Liver (tissue), 8 donors: ENCODE measurements at regions not wholly inside any gene's neighbourhood (a gene's known extent, or its start where the extent isn't known, plus 50 kb on each side); places are given as distances from the start of the nearest gene placed in this dataset.

Source experiments
- DNase-seq: peaks from one replicate; pipeline ENCODE4 v3.0.0-alpha.2; 2017; ENCODE audit warnings: low spot score
- H3K27ac ChIP-seq, 2 donors: one replicate each; pipeline ENCODE4 v1.7.0; 2013; ENCODE audit warnings: inconsistent platforms in 2 of 2, low read length in 2 of 2, control low read depth in 1 of 2, low read depth in 1 of 2, mild to moderate bottlenecking in 1 of 2
- H3K27me3 ChIP-seq, 4 donors: one replicate each; pipeline versions ENCODE4 v1.6.1 to v1.7.0; 2013; ENCODE audit warnings: low read length in 3 of 4, inconsistent platforms in 1 of 4, mild to moderate bottlenecking in 1 of 4, moderate library complexity in 1 of 4; ENCODE audit not compliant: control insufficient read depth in 4 of 4, insufficient read depth in 4 of 4
- H3K36me3 ChIP-seq, 4 donors: one replicate each; pipeline versions ENCODE4 v1.6.1 to v1.7.0; 2013; ENCODE audit warnings: low read length in 3 of 4, mild to moderate bottlenecking in 3 of 4, low read depth in 1 of 4, moderate library complexity in 1 of 4; ENCODE audit not compliant: control insufficient read depth in 4 of 4, insufficient read depth in 3 of 4
- H3K4me1 ChIP-seq, 4 donors: one replicate each; pipeline versions ENCODE4 v1.6.1 to v1.7.0; 2013; ENCODE audit warnings: low read length in 3 of 4, mild to moderate bottlenecking in 3 of 4, moderate library complexity in 1 of 4; ENCODE audit not compliant: control insufficient read depth in 4 of 4, insufficient read depth in 4 of 4
- H3K4me3 ChIP-seq, 3 donors: one replicate each; pipeline versions ENCODE4 v1.6.1 to v1.7.0; 2013; ENCODE audit warnings: low read length in 3 of 3, control low read depth in 1 of 3, low read depth in 1 of 3, mild to moderate bottlenecking in 1 of 3
- H3K9ac ChIP-seq, 2 donors: one replicate each; pipeline ENCODE4 v1.7.0; 2013; ENCODE audit warnings: low read length in 2 of 2, mild to moderate bottlenecking in 2 of 2, moderate library complexity in 2 of 2, control low read depth in 1 of 2, low read depth in 1 of 2
- H3K9me3 ChIP-seq, 4 donors: one replicate each; pipeline versions ENCODE4 v1.6.1 to v1.7.0; 2013; ENCODE audit warnings: low read length in 3 of 4; ENCODE audit not compliant: control insufficient read depth in 4 of 4
- EGR1 ChIP-seq, 2 donors: IDR thresholded peaks; 2 replicates each; pipeline ENCODE4 v1.6.1; 2016 to 2018; ENCODE audit warnings: antibody characterized with exemption in 2 of 2, low read depth in 2 of 2
- FOXA2 ChIP-seq: IDR thresholded peaks from 2 replicates; pipeline ENCODE4 v1.6.1; 2016; ENCODE audit warnings: antibody characterized with exemption
- GABPA ChIP-seq, 2 donors: IDR thresholded peaks in 1 of 2; conservative IDR thresholded peaks in 1 of 2; 2 replicates each; pipeline ENCODE4 v1.6.1; 2016; ENCODE audit warnings: antibody characterized with exemption in 2 of 2, mild to moderate bottlenecking in 1 of 2, moderate library complexity in 1 of 2
- HNF4A ChIP-seq, 2 donors: conservative IDR thresholded peaks; 2 replicates each; pipeline ENCODE4 v1.6.1; 2016; ENCODE audit warnings: antibody characterized with exemption in 2 of 2, mild to moderate bottlenecking in 2 of 2
- HNF4G ChIP-seq: IDR thresholded peaks from 2 replicates; pipeline ENCODE4 v1.6.1; 2016; ENCODE audit warnings: antibody characterized with exemption
- JUND ChIP-seq, 2 donors: IDR thresholded peaks; 2 replicates each; pipeline ENCODE4 v1.6.1; 2016; ENCODE audit warnings: antibody characterized with exemption in 2 of 2
- RAD21 ChIP-seq, 2 donors: IDR thresholded peaks; 2 replicates each; pipeline ENCODE4 v1.6.1; 2016; ENCODE audit warnings: antibody characterized with exemption in 2 of 2, mild to moderate bottlenecking in 2 of 2
- RXRA ChIP-seq, 2 donors: IDR thresholded peaks; 2 replicates each; pipeline ENCODE4 v1.6.1; 2017 to 2018; ENCODE audit warnings: antibody characterized with exemption in 2 of 2, mild to moderate bottlenecking in 1 of 2
- SP1 ChIP-seq: IDR thresholded peaks from 2 replicates; pipeline ENCODE4 v1.6.1; 2018; ENCODE audit warnings: antibody characterized with exemption, mild to moderate bottlenecking
- TAF1 ChIP-seq: conservative IDR thresholded peaks from 2 replicates; pipeline ENCODE4 v1.6.1; 2016; ENCODE audit warnings: antibody characterized with exemption, mild to moderate bottlenecking
- WGBS: extraction: QIAGEN DNeasy Blood & Tissue Kit; methylation state at CpG from one replicate; pipeline ENCODE4 v1.1.7; 2013; 5-methylcytosine and 5-hydroxymethylcytosine counted together
- TF ChIP-seq, protein P1 (sequence below): IDR thresholded peaks from 2 replicates; pipeline ENCODE4 v1.6.1; 2016; ENCODE audit warnings: antibody characterized with exemption
- TF ChIP-seq, protein P2 (sequence below): fragments of 150-350 bp; IDR thresholded peaks from 2 replicates; pipeline ENCODE4 v1.5.1; 2017; ENCODE audit warnings: improper control_type of control experiment, low read depth, low read length; ENCODE audit not compliant: missing input control
- TF ChIP-seq, protein P3 (sequence below): IDR thresholded peaks from 2 replicates; pipeline ENCODE4 v1.6.1; 2016; ENCODE audit warnings: antibody characterized with exemption
- TF ChIP-seq, protein P4 (sequence below): IDR thresholded peaks from 2 replicates; pipeline ENCODE4 v1.6.1; 2016; ENCODE audit warnings: antibody characterized with exemption, mild to moderate bottlenecking
- donor health status: healthy.
- donor health status: healthy.
- donor health status: healthy.
- donor health status: healthy.
- donor health status: healthy.

DNA sequence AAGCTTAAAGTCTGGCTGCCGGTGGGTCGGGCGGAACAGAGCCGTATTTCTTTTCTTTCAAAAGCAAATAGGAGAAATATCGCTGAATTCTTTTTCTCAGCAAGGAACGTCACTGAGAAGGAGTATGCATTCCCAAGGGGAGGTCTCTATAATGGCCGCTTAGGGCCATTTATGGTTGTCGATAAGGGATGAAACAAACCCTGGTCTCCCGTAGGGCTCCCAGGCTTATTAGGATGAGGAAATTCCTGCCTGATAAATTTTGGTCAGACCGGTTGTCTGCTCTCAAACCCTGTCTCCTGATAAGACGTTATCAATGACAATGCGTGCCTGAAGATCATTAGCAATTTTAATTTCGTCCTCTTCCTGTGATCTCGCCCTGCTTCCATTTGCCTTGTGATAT, 227.7 kb upstream of the ZEB2 start:
- H3K27me3 ChIP-seq, result no peaks in the 10 kb centered on the region
- H3K9me3 ChIP-seq, result peaks cover 0 to 10% (median 5%) of the 10 kb centered on the region in 4 donors
- H3K9ac ChIP-seq, result no peak overlapping the region
- H3K4me3 ChIP-seq, result no peak overlapping the region
- WGBS, result 92% methylated on average over 14 of the region's 14 CpGs
- H3K27ac ChIP-seq, result no peak overlapping the region
- H3K36me3 ChIP-seq, result no peaks in the 10 kb centered on the region
- no peak for TF ChIP-seq RAD21 (IDR thresholded peaks at IDR 0.05)
- no peak for TF ChIP-seq EGR1 (IDR thresholded peaks at IDR 0.05; ENCODE audit: low read depth in 2 of 2)
- TF ChIP-seq GABPA (IDR thresholded peaks at IDR 0.05 in 1 of 2, conservative IDR thresholded peaks at IDR 0.05 in 1 of 2), result no peak
- TF ChIP-seq, protein P1, sequence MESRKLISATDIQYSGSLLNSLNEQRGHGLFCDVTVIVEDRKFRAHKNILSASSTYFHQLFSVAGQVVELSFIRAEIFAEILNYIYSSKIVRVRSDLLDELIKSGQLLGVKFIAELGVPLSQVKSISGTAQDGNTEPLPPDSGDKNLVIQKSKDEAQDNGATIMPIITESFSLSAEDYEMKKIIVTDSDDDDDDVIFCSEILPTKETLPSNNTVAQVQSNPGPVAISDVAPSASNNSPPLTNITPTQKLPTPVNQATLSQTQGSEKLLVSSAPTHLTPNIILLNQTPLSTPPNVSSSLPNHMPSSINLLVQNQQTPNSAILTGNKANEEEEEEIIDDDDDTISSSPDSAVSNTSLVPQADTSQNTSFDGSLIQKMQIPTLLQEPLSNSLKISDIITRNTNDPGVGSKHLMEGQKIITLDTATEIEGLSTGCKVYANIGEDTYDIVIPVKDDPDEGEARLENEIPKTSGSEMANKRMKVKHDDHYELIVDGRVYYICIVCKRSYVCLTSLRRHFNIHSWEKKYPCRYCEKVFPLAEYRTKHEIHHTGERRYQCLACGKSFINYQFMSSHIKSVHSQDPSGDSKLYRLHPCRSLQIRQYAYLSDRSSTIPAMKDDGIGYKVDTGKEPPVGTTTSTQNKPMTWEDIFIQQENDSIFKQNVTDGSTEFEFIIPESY, result no peak
- TF ChIP-seq, protein P2, sequence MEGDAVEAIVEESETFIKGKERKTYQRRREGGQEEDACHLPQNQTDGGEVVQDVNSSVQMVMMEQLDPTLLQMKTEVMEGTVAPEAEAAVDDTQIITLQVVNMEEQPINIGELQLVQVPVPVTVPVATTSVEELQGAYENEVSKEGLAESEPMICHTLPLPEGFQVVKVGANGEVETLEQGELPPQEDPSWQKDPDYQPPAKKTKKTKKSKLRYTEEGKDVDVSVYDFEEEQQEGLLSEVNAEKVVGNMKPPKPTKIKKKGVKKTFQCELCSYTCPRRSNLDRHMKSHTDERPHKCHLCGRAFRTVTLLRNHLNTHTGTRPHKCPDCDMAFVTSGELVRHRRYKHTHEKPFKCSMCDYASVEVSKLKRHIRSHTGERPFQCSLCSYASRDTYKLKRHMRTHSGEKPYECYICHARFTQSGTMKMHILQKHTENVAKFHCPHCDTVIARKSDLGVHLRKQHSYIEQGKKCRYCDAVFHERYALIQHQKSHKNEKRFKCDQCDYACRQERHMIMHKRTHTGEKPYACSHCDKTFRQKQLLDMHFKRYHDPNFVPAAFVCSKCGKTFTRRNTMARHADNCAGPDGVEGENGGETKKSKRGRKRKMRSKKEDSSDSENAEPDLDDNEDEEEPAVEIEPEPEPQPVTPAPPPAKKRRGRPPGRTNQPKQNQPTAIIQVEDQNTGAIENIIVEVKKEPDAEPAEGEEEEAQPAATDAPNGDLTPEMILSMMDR, result no peak
- no peak for TF ChIP-seq JUND (IDR thresholded peaks at IDR 0.05)
- TF ChIP-seq, protein P3, sequence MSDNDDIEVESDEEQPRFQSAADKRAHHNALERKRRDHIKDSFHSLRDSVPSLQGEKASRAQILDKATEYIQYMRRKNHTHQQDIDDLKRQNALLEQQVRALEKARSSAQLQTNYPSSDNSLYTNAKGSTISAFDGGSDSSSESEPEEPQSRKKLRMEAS, result no peak
- no peak for DNase-seq
- H3K4me1 ChIP-seq, result no peaks in the 10 kb centered on the region

DNA sequence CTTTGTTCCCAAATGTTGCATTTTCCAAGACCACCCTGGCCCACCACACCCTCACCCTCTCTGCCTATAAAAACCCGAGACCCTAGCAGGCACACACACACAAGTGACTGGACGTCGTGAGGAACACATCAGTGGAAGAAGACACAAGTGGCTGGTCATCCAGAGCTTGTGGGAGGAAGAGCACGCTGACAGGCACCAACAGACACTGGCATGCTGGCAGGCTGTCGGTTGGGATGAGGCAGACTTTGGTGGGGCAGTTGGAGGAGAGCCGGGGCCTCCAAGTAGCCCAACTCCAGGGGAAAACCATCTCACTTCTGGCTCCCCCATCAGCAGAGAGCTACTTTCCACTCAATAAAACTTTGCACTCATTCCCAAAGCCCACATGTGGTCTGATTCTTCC, 225.5 kb upstream of the ZEB2 start:
- 80% methylated on average over 6 of the region's 6 CpGs for WGBS
- H3K4me3 ChIP-seq, result no peak overlapping the region
- H3K4me1 ChIP-seq, result no peaks in the 10 kb centered on the region
- no peak overlapping the region for H3K9ac ChIP-seq
- TF ChIP-seq, protein P2, result no peak
- TF ChIP-seq RXRA (IDR thresholded peaks at IDR 0.05) (no peak), HNF4A (conservative IDR thresholded peaks at IDR 0.05) (no peak), HNF4G (no peak), SP1 (no peak), FOXA2 (no peak), RAD21 (IDR thresholded peaks at IDR 0.05) (no peak), TAF1 (no peak)
- TF ChIP-seq, protein P4, sequence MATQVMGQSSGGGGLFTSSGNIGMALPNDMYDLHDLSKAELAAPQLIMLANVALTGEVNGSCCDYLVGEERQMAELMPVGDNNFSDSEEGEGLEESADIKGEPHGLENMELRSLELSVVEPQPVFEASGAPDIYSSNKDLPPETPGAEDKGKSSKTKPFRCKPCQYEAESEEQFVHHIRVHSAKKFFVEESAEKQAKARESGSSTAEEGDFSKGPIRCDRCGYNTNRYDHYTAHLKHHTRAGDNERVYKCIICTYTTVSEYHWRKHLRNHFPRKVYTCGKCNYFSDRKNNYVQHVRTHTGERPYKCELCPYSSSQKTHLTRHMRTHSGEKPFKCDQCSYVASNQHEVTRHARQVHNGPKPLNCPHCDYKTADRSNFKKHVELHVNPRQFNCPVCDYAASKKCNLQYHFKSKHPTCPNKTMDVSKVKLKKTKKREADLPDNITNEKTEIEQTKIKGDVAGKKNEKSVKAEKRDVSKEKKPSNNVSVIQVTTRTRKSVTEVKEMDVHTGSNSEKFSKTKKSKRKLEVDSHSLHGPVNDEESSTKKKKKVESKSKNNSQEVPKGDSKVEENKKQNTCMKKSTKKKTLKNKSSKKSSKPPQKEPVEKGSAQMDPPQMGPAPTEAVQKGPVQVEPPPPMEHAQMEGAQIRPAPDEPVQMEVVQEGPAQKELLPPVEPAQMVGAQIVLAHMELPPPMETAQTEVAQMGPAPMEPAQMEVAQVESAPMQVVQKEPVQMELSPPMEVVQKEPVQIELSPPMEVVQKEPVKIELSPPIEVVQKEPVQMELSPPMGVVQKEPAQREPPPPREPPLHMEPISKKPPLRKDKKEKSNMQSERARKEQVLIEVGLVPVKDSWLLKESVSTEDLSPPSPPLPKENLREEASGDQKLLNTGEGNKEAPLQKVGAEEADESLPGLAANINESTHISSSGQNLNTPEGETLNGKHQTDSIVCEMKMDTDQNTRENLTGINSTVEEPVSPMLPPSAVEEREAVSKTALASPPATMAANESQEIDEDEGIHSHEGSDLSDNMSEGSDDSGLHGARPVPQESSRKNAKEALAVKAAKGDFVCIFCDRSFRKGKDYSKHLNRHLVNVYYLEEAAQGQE, result no peak
- H3K27ac ChIP-seq, result no peak overlapping the region
- H3K9me3 ChIP-seq, result peaks cover 0 to 10% (median 5%) of the 10 kb centered on the region in 4 donors
- no peak for DNase-seq
- H3K27me3 ChIP-seq, result no peaks in the 10 kb centered on the region
- H3K36me3 ChIP-seq, result no peaks in the 10 kb centered on the region
